K562 (cell line): ENCODE measurements at regions not wholly inside any gene's neighbourhood (a gene's known extent, or its start where the extent isn't known, plus 50 kb on each side); places are given as distances from the start of the nearest gene placed in this dataset.

Experiments
- ATAC-seq: fragments of 200-7000 bp; cut with Tn5 transposase; 3 replicates; pipeline ENCODE4 v1.9.1; 2020; ENCODE audit warnings: moderate library complexity
- BruUV-seq: library from RNA; stranded (reverse); fragments of 400-500 nt; replicated peaks from 2 replicates; lab custom pipeline; 2021; lab: Mats Ljungman, UMichigan
- CTCF ChIA-PET: fragments of 300-600 bp; formaldehyde crosslinking; extraction: SDS; loops from one replicate; lab custom pipeline; 2021; ENCODE audit warnings: low intra/inter-chr PET ratio; lab: Yijun Ruan, JAX
- POLR2A ChIA-PET: fragments of 300-600, 350-650 bp; sonication (Branson Sonifier 250); formaldehyde crosslinking; extraction: SDS; loops from one replicate; lab custom pipeline; 2021; ENCODE audit warnings: antibody characterized with exemption, inconsistent platforms; lab: Yijun Ruan, JAX
- DNase-seq, 4 experiments: peaks; one replicate each; pipeline versions ENCODE4 v3.0.0 to v3.0.0-alpha.2; 2011 to 2018; ENCODE audit warnings: low spot score in 3 of 4, mixed read lengths in 3 of 4; ENCODE audit errors: extremely low read depth in 1 of 4
- FAIRE-seq: peaks from 2 replicates; lab custom pipeline; 2011; peaks lifted over from hg19 to GRCh38; lab: Jason Lieb, UNC
- H2AFZ ChIP-seq: 2 replicates; pipeline ENCODE4 v1.6.0; 2011; ENCODE audit warnings: low read depth, low read length, control low read depth, inconsistent platforms
- H3K27ac ChIP-seq: fragments of 200-600 bp; 3 replicates; pipeline ENCODE4 v1.8.0; 2011; ENCODE audit warnings: low read depth, mild to moderate bottlenecking, control low read depth, inconsistent platforms, low read length, moderate library complexity, mixed read lengths; ENCODE audit errors: extremely low read depth
- H3K27me3 ChIP-seq, 2 experiments: fragments of 300-600 bp in 1 of 2; 2 replicates in 1 of 2; 3 replicates in 1 of 2; pipeline versions ENCODE4 v1.6.0 to v1.8.0; 2011; ENCODE audit warnings: inconsistent platforms in 2 of 2, low read length in 2 of 2, mild to moderate bottlenecking in 1 of 2, mixed read lengths in 1 of 2, moderate library complexity in 1 of 2; ENCODE audit not compliant: control insufficient read depth in 2 of 2, insufficient read depth in 2 of 2
- H3K36me3 ChIP-seq: fragments of 300-600 bp; 3 replicates; pipeline ENCODE4 v1.8.0; 2011; ENCODE audit warnings: mild to moderate bottlenecking, low read length, inconsistent platforms; ENCODE audit not compliant: control insufficient read depth, insufficient read depth
- H3K4me1 ChIP-seq, 2 experiments: fragments of 200-600 bp in 1 of 2; replicated peaks in 1 of 2; 2 replicates in 1 of 2; 3 replicates in 1 of 2; pipeline versions ENCODE4 v1.5.1 to v1.8.0; 2011; ENCODE audit warnings: inconsistent platforms in 2 of 2, low read length in 2 of 2, mild to moderate bottlenecking in 1 of 2, mixed read lengths in 1 of 2, moderate library complexity in 1 of 2; ENCODE audit not compliant: control insufficient read depth in 2 of 2, insufficient read depth in 2 of 2
- H3K4me2 ChIP-seq: 2 replicates; pipeline ENCODE4 v1.6.1; 2011; ENCODE audit warnings: low read length, control low read depth, inconsistent platforms, mixed read lengths; ENCODE audit not compliant: insufficient read depth
- H3K4me3 ChIP-seq: fragments of 200-600 bp; sonication (generic), shearing (Covaris generic); 2 replicates; pipeline ENCODE4 v1.5.1; 2016; ENCODE audit warnings: control low read depth, inconsistent platforms
- H3K79me2 ChIP-seq: fragments of 200-600 bp; 3 replicates; pipeline ENCODE4 v1.8.0; 2011; ENCODE audit warnings: low read length, inconsistent platforms; ENCODE audit not compliant: control insufficient read depth, insufficient read depth
- H3K9ac ChIP-seq, 2 experiments: 2 replicates each; pipeline versions ENCODE4 v1.6.0 to v1.6.1; 2011; ENCODE audit warnings: low read depth in 2 of 2, low read length in 2 of 2, control low read depth in 1 of 2, inconsistent platforms in 1 of 2, mild to moderate bottlenecking in 1 of 2, mixed read lengths in 1 of 2; ENCODE audit not compliant: insufficient read depth in 1 of 2
- H3K9me1 ChIP-seq: one replicate; pipeline ENCODE4 v1.6.0; 2011; ENCODE audit warnings: inconsistent platforms, mild to moderate bottlenecking, low read length, moderate library complexity; ENCODE audit not compliant: control insufficient read depth, insufficient read depth
- H3K9me3 ChIP-seq: replicated peaks from 2 replicates; pipeline ENCODE4 v1.5.1; 2011; ENCODE audit warnings: low read depth, low read length, inconsistent platforms; ENCODE audit not compliant: control insufficient read depth, insufficient read depth
- H4K20me1 ChIP-seq: replicated peaks from 2 replicates; pipeline ENCODE4 v1.6.1; 2011; ENCODE audit warnings: low read length, inconsistent platforms, mixed read lengths; ENCODE audit not compliant: control insufficient read depth, insufficient read depth
- DACH1 ChIP-seq: fragments of 450-650 bp; IDR thresholded peaks from 2 replicates; pipeline ENCODE4 v1.6.1; 2018; ENCODE audit not compliant: partially characterized antibody
- ELF2 ChIP-seq: fragments of 250-450 bp; sonication (Bioruptor Pico); IDR thresholded peaks from 2 replicates; pipeline ENCODE4 v1.5.0; 2021; ENCODE audit warnings: mild to moderate bottlenecking
- MLLT1 ChIP-seq, 2 experiments: fragments of 450-650 bp; IDR thresholded peaks; 2 replicates each; pipeline ENCODE4 v1.6.1; 2016
- SMC3 ChIP-seq: conservative IDR thresholded peaks from 2 replicates; pipeline ENCODE4 v1.6.1; 2011; ENCODE audit warnings: low read depth, low read length, improper control_type of control experiment; ENCODE audit not compliant: insufficient read depth
- TEAD4 ChIP-seq, 2 experiments: sonication (generic) in 1 of 2; formaldehyde crosslinking in 1 of 2; IDR thresholded peaks; 2 replicates each; pipeline versions ENCODE4 v1.6.1 to v1.8.0; 2012 to 2022; ENCODE audit warnings: borderline replicate concordance in 1 of 2, inconsistent platforms in 1 of 2, low read length in 1 of 2, mild to moderate bottlenecking in 1 of 2, missing genetic modification reagents in 1 of 2
- ZKSCAN8 ChIP-seq: fragments of 200-800 bp; sonication (Bioruptor generic); IDR thresholded peaks from 2 replicates; pipeline ENCODE4 v1.6.1; 2016; ENCODE audit warnings: missing genetic modification characterization, missing compliant biosample characterization
- ZNF212 ChIP-seq: fragments of 450-650 bp; formaldehyde crosslinking; IDR thresholded peaks from 2 replicates; pipeline ENCODE4 v1.4.0; 2020; ENCODE audit warnings: mild to moderate bottlenecking
- ZNF408 ChIP-seq: fragments of 250-450 bp; sonication (Bioruptor Pico); IDR thresholded peaks from 2 replicates; pipeline ENCODE4 v1.4.0; 2020; ENCODE audit warnings: low read depth, mild to moderate bottlenecking, moderate library complexity
- ZNF589 ChIP-seq: fragments of 200-800 bp; sonication (Bioruptor generic); IDR thresholded peaks from 2 replicates; pipeline ENCODE4 v1.6.1; 2016; ENCODE audit warnings: low read depth, missing genetic modification characterization, missing compliant biosample characterization
- WGBS: fragments of 100-300 bp; shearing (Covaris generic); methylation state at CpG from one replicate; pipeline ENCODE4 v1.1.6; 2016; ENCODE audit warnings: low coverage, mixed read lengths; ENCODE audit not compliant: insufficient coverage; ENCODE audit errors: missing lambda C conversion rate; 5-methylcytosine and 5-hydroxymethylcytosine counted together
- in situ Hi-C: fragments of 300-500 bp; cut with MboI; formaldehyde crosslinking; loops from 4 replicates; pipeline ENCODE4 v1.15.0; 2018; ENCODE audit warnings: inconsistent platforms, mixed read lengths
- intact Hi-C: fragments of 100-400 bp; cut with micrococcal nuclease; formaldehyde crosslinking; loops from 2 replicates; pipeline ENCODE4 v1.14.2; 2022
- TF ChIP-seq, protein P1 (sequence below): sonication (generic); formaldehyde crosslinking; IDR thresholded peaks from 2 replicates; pipeline ENCODE4 v1.8.1; 2022; ENCODE audit warnings: missing genetic modification reagents

- H3K36me3 ChIP-seq, result no peaks in the 10 kb centered on the region
- in situ Hi-C loops, result loop anchor here (25.0 kb wide), 1 partner anchor 1052 kb away; no protein-coding TSS in a partner anchor
- FAIRE-seq (no peak), ATAC-seq (no peak), DNase-seq (no peak)
- intact Hi-C loops, result no loop called here
- ChIA-PET POLR2A (no interaction called here), CTCF (no interaction called here)
- H3K4me2 ChIP-seq, result no peak overlapping the region
- no peak overlapping the region for H2AFZ ChIP-seq
- H4K20me1 ChIP-seq, result no peaks in the 10 kb centered on the region
- no peaks in the 10 kb centered on the region for H3K79me2 ChIP-seq
- H3K27me3 ChIP-seq, result peaks cover 0 to 8% of the 10 kb centered on the region in 2 experiments; a peak in 3 of 5 replicates
- no peaks in the 10 kb centered on the region for H3K9me1 ChIP-seq
- no peak overlapping the region for H3K27ac ChIP-seq
- WGBS, result 0% methylated on average over 2 of the region's 2 CpGs
- no peaks in the 10 kb centered on the region for H3K4me1 ChIP-seq
- H3K4me3 ChIP-seq, result no peak overlapping the region
- no TSS peak for BruUV-seq
- no peak overlapping the region for H3K9ac ChIP-seq
- no peaks in the 10 kb centered on the region for H3K9me3 ChIP-seq
- TF ChIP-seq MLLT1 (IDR thresholded peaks at IDR 0.05) (no peak), DACH1 (no peak), SMC3 (no peak), ZNF212 (CRISPR knock-in tag) (no peak)
These were observed 172.5 kb downstream of the QDPR start for GRCh38 chr4:17339376-17339775.

DNA sequence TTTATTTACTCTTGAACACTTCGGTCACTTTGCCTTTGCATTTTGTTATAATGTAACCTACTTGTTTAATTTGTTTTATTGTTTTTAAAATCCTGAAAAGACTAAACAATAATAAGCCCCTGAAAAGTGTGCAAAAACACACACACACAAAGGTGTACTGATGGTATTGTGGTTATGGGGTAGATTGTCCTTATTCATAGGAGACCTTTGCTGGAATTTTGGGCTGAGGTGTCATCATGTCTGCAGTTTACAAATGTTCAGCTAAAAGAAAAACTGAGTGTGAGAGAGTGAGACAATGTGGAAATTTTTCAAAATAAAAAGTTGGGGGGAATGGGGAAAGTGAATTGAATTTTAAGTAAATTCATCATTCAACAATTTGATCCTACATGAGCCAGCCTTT, 174.9 kb downstream of the QDPR start:
- Histone ChIP-seq H3K27ac (no peak overlapping the region), H2AFZ (no peak overlapping the region), H3K27me3 (peaks cover 0 to 18% of the 10 kb centered on the region in 2 experiments; a peak in 3 of 5 replicates), H3K9me1 (no peaks in the 10 kb centered on the region), H3K9me3 (no peaks in the 10 kb centered on the region), H3K79me2 (no peaks in the 10 kb centered on the region), H3K4me1 (no peaks in the 10 kb centered on the region), H3K9ac (no peak overlapping the region), H3K36me3 (no peaks in the 10 kb centered on the region), H3K4me2 (no peak overlapping the region), H3K4me3 (no peak overlapping the region), H4K20me1 (no peaks in the 10 kb centered on the region)
- intact Hi-C loops, result no loop called here
- POLR2A ChIA-PET, result interaction anchor here (0.6 kb wide), 1 partner anchor 89 kb away, joined by 3 read pairs; no protein-coding TSS in a partner anchor
- 0% methylated on average over 1 of the region's 1 CpG for WGBS
- ATAC-seq (no peak), FAIRE-seq (no peak), DNase-seq (no peak)
- BruUV-seq, result no TSS peak
- CTCF ChIA-PET, result no interaction called here
- in situ Hi-C loops, result loop anchor here (25.0 kb wide), 1 partner anchor 1050 kb away; no protein-coding TSS in a partner anchor
- TF ChIP-seq TEAD4 (IDR thresholded peaks at IDR 0.05; ENCODE audit: low read length) (no peak), TEAD4 (CRISPR knock-in tag; IDR thresholded peaks at IDR 0.05; ENCODE audit: borderline replicate concordance) (no peak), ZNF408 (no peak), ZKSCAN8 (no peak), ZNF589 (no peak), ELF2 (CRISPR knock-in tag) (no peak)
- TF ChIP-seq, protein P1, sequence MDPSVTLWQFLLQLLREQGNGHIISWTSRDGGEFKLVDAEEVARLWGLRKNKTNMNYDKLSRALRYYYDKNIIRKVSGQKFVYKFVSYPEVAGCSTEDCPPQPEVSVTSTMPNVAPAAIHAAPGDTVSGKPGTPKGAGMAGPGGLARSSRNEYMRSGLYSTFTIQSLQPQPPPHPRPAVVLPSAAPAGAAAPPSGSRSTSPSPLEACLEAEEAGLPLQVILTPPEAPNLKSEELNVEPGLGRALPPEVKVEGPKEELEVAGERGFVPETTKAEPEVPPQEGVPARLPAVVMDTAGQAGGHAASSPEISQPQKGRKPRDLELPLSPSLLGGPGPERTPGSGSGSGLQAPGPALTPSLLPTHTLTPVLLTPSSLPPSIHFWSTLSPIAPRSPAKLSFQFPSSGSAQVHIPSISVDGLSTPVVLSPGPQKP, result no peak
